H9 (cell line): ENCODE measurements at regions not wholly inside any gene's neighbourhood (a gene's known extent, or its start where the extent isn't known, plus 50 kb on each side); places are given as distances from the start of the nearest gene placed in this dataset.

Source experiments
- DNase-seq: peaks from one replicate; pipeline ENCODE4 v3.0.0-alpha.2; 2017
- H2AFZ ChIP-seq: one replicate; pipeline ENCODE4 v1.6.1; 2013; ENCODE audit warnings: mild to moderate bottlenecking, low read length, control low read depth, moderate library complexity
- H2AK5ac ChIP-seq: 2 replicates; pipeline ENCODE4 v1.6.1; 2013; ENCODE audit warnings: low read length, control low read depth, mixed read lengths; ENCODE audit not compliant: insufficient read length
- H2BK120ac ChIP-seq: one replicate; pipeline ENCODE4 v1.6.1; 2013; ENCODE audit warnings: low read depth, mild to moderate bottlenecking, low read length, control low read depth, inconsistent platforms; ENCODE audit not compliant: poor library complexity, severe bottlenecking
- H2BK12ac ChIP-seq: 2 replicates; pipeline ENCODE4 v1.6.1; 2013; ENCODE audit warnings: low read length, control low read depth, mixed read lengths, low read depth; ENCODE audit not compliant: insufficient read length
- H2BK15ac ChIP-seq: 2 replicates; pipeline ENCODE4 v1.6.1; 2013; ENCODE audit warnings: low read depth, low read length, control low read depth
- H2BK20ac ChIP-seq: one replicate; pipeline ENCODE4 v1.6.1; 2013; ENCODE audit warnings: low read depth, mild to moderate bottlenecking, low read length, control low read depth, inconsistent platforms; ENCODE audit not compliant: poor library complexity, severe bottlenecking
- H2BK5ac ChIP-seq: 2 replicates; pipeline ENCODE4 v1.6.1; 2013; ENCODE audit warnings: low read length, control low read depth, mixed read lengths; ENCODE audit not compliant: insufficient read length
- H3K14ac ChIP-seq: 2 replicates; pipeline ENCODE4 v1.6.1; 2013; ENCODE audit warnings: low read length, control low read depth; ENCODE audit not compliant: insufficient read depth
- H3K18ac ChIP-seq: 2 replicates; pipeline ENCODE4 v1.6.1; 2013; ENCODE audit warnings: low read depth, mild to moderate bottlenecking, mixed read lengths, low read length, control low read depth; ENCODE audit not compliant: insufficient read length
- H3K23ac ChIP-seq: 2 replicates; pipeline ENCODE4 v1.6.1; 2013; ENCODE audit warnings: low read length, control low read depth, mixed read lengths, low read depth; ENCODE audit not compliant: insufficient read length
- H3K23me2 ChIP-seq: 2 replicates; pipeline ENCODE4 v1.6.1; 2013; ENCODE audit warnings: low read depth, mild to moderate bottlenecking, mixed read lengths, low read length, control low read depth; ENCODE audit not compliant: insufficient read length, poor library complexity, severe bottlenecking
- H3K27ac ChIP-seq: 2 replicates; pipeline ENCODE4 v1.5.1; 2013; ENCODE audit warnings: low read length, control low read depth, mixed read lengths, low read depth; ENCODE audit not compliant: insufficient read length
- H3K27me3 ChIP-seq: 2 replicates; pipeline ENCODE4 v1.6.1; 2013; ENCODE audit warnings: low read length, control low read depth, inconsistent platforms; ENCODE audit not compliant: insufficient read depth
- H3K4ac ChIP-seq: 2 replicates; pipeline ENCODE4 v1.6.1; 2013; ENCODE audit warnings: low read depth, mild to moderate bottlenecking, control low read depth, inconsistent platforms, low read length, moderate library complexity
- H3K4me1 ChIP-seq: 2 replicates; pipeline ENCODE4 v1.6.1; 2013; ENCODE audit warnings: low read length, control low read depth, inconsistent platforms; ENCODE audit not compliant: insufficient read depth
- H3K4me2 ChIP-seq: 2 replicates; pipeline ENCODE4 v1.6.1; 2013; ENCODE audit warnings: low read length, control low read depth, mixed read lengths; ENCODE audit not compliant: insufficient read length, insufficient read depth
- H3K56ac ChIP-seq: 2 replicates; pipeline ENCODE4 v1.6.1; 2013; ENCODE audit warnings: low read depth, mild to moderate bottlenecking, mixed read lengths, low read length, control low read depth; ENCODE audit not compliant: insufficient read length
- H3K79me1 ChIP-seq: 2 replicates; pipeline ENCODE4 v1.6.1; 2013; ENCODE audit warnings: low read depth, mild to moderate bottlenecking, moderate library complexity, low read length, control low read depth, inconsistent platforms; ENCODE audit not compliant: insufficient read depth, poor library complexity, severe bottlenecking
- H3K79me2 ChIP-seq: 2 replicates; pipeline ENCODE4 v1.6.1; 2013; ENCODE audit warnings: low read length, control low read depth, inconsistent platforms; ENCODE audit not compliant: insufficient read depth
- H3K9ac ChIP-seq: 2 replicates; pipeline ENCODE4 v1.6.1; 2013; ENCODE audit warnings: low read length, control low read depth, mixed read lengths; ENCODE audit not compliant: insufficient read length; ENCODE audit errors: extremely low read depth
- H3K9me3 ChIP-seq: one replicate; pipeline ENCODE4 v1.6.1; 2013; ENCODE audit warnings: low read depth, low read length, inconsistent platforms; ENCODE audit not compliant: control insufficient read depth
- H3T11ph ChIP-seq: one replicate; pipeline ENCODE4 v1.6.1; 2013; ENCODE audit warnings: mild to moderate bottlenecking, low read length, control low read depth, inconsistent platforms
- H4K20me1 ChIP-seq: one replicate; pipeline ENCODE4 v1.6.1; 2013; ENCODE audit not compliant: control insufficient read depth, insufficient read length, insufficient read depth
- H4K5ac ChIP-seq: 2 replicates; pipeline ENCODE4 v1.6.1; 2013; ENCODE audit warnings: low read depth, mild to moderate bottlenecking, mixed read lengths, low read length, control low read depth; ENCODE audit not compliant: insufficient read length
- H4K8ac ChIP-seq: replicated peaks from 2 replicates; pipeline ENCODE4 v1.6.1; 2013; ENCODE audit warnings: low read length, control low read depth, mixed read lengths, low read depth; ENCODE audit not compliant: insufficient read length
- H4K91ac ChIP-seq: 2 replicates; pipeline ENCODE4 v1.6.1; 2013; ENCODE audit warnings: low read depth, mild to moderate bottlenecking, moderate library complexity, mixed read lengths, low read length, control low read depth; ENCODE audit not compliant: insufficient read length
- H3K27ac Mint-ChIP-seq, 3 experiments: 2 replicates in 2 of 3; 3 replicates in 1 of 3; pipeline ENCODE4 v1.8.0; 2020 to 2021; ENCODE audit warnings: mixed read lengths in 3 of 3, mild to moderate bottlenecking in 1 of 3, moderate library complexity in 1 of 3
- H3K27me3 Mint-ChIP-seq: 2 replicates; pipeline ENCODE4 v1.8.0; 2021; ENCODE audit warnings: low read depth, mild to moderate bottlenecking, moderate library complexity, mixed read lengths
- H3K36me3 Mint-ChIP-seq, 3 experiments: 2 replicates in 2 of 3; 3 replicates in 1 of 3; pipeline ENCODE4 v1.8.0; 2020 to 2021; ENCODE audit warnings: low read depth in 3 of 3, mixed read lengths in 3 of 3; ENCODE audit not compliant: insufficient read depth in 1 of 3
- H3K4me1 Mint-ChIP-seq, 2 experiments: 2 replicates each; pipeline ENCODE4 v1.8.0; 2020; ENCODE audit warnings: mixed read lengths in 2 of 2
- H3K4me3 Mint-ChIP-seq, 2 experiments: 2 replicates in 1 of 2; 3 replicates in 1 of 2; pipeline ENCODE4 v1.8.0; 2020 to 2021; ENCODE audit warnings: mild to moderate bottlenecking in 2 of 2, mixed read lengths in 2 of 2, moderate library complexity in 1 of 2
- H3K9me3 Mint-ChIP-seq, 2 experiments: 2 replicates in 1 of 2; 3 replicates in 1 of 2; pipeline ENCODE4 v1.8.0; 2020; ENCODE audit warnings: mild to moderate bottlenecking in 2 of 2, mixed read lengths in 2 of 2, moderate library complexity in 1 of 2
- CTCF ChIP-seq: fragments of 200-600 bp; sonication (generic); conservative IDR thresholded peaks from 3 replicates; pipeline ENCODE4 v1.8.0; 2021; ENCODE audit warnings: antibody characterized with exemption, mild to moderate bottlenecking
- WGBS: extraction: QIAGEN DNeasy Blood & Tissue Kit; methylation state at CpG from one replicate; pipeline ENCODE4 v1.1.7; 2013; ENCODE audit warnings: missing lambda C conversion rate, low lambda C conversion rate, mixed read lengths; ENCODE audit not compliant: insufficient read length; ENCODE audit errors: extremely low coverage; 5-methylcytosine and 5-hydroxymethylcytosine counted together

DNA sequence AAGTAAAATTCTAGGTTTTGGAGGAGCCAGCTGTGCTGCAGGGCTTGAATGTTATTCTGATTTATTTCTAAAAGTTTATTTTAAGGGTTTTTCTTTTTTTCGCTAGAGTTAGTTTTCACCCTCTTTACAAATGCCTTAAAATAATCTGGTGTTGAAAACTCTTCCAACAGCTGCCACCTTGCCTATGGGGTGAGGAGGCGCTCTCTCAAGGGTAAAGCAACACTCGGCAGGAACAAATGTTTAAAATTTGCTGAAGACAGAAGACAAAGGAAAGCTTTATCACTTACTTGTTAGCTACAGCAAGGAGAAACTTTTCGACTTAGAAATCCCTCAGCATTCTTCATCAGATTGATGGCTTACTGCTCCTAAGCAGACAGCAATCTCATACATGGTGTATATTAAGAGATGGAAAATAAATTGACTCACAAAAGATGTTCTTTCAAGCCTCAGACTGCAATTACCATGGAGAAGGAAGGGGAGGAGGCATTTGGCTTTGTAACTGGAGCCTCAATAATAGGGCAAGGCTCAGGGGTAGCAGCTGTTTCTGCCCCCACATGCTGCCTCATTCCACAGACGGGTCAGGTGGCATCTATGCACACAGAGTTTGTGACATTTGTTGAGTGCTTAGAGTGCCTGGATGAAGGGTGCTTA, 79.8 kb upstream of the RALGPS2 start:
- H2BK5ac ChIP-seq, result no peak overlapping the region
- Mint-ChIP-seq H3K36me3 (no peaks in the 10 kb centered on the region), H3K9me3 (no peaks in the 10 kb centered on the region), H3K27ac (peak overlapping the region in 2 of 3 experiments; percentile 92 to 94; a peak in 4 of 7 replicates), H3K4me1 (peaks cover 33 to 49% of the 10 kb centered on the region in 2 experiments), H3K27me3 (no peaks in the 10 kb centered on the region; the same call in 1 of the 2 replicates), H3K4me3 (0 out of 5 replicates have a peak overlapping the region, but pooled peaks of 1 of the 2 experiments have one; percentile 10)
- H3T11ph ChIP-seq, result no peak overlapping the region
- no peak overlapping the region for H2AK5ac ChIP-seq
- H3K79me1 ChIP-seq, result no peaks in the 10 kb centered on the region
- H3K9me3 ChIP-seq, result no peaks in the 10 kb centered on the region
- H2AFZ ChIP-seq, result no peak overlapping the region
- no peak overlapping the region for H3K56ac ChIP-seq
- WGBS, result no CpG with 5 or more reads among the region's 5 CpGs
- H3K14ac ChIP-seq, result no peak overlapping the region
- H4K20me1 ChIP-seq, result peaks cover 2% of the 10 kb centered on the region
- no peak overlapping the region for H3K9ac ChIP-seq
- H3K4me2 ChIP-seq, result no peak overlapping the region
- H3K4ac ChIP-seq, result no peak overlapping the region
- H3K27me3 ChIP-seq, result no peaks in the 10 kb centered on the region; the same call in 1 of the 2 replicates
- no peak for DNase-seq
- H4K8ac ChIP-seq, result no peak overlapping the region
- H3K23me2 ChIP-seq, result no peaks in the 10 kb centered on the region
- H3K23ac ChIP-seq, result no peak overlapping the region
- peak overlapping the region; percentile 15 for H3K27ac ChIP-seq
- H4K91ac ChIP-seq, result no peak overlapping the region
- H3K18ac ChIP-seq, result no peak overlapping the region
- H2BK15ac ChIP-seq, result no peak overlapping the region
- no peak overlapping the region for H2BK120ac ChIP-seq
- no peak overlapping the region for H2BK20ac ChIP-seq
- H2BK12ac ChIP-seq, result no peak overlapping the region
- TF ChIP-seq CTCF, result no peak
- peaks cover 4% of the 10 kb centered on the region; the same call in 1 of the 2 replicates for H3K4me1 ChIP-seq
- no peak overlapping the region for H4K5ac ChIP-seq
- H3K79me2 ChIP-seq, result no peaks in the 10 kb centered on the region
